Spleen (tissue), 7 donors: ENCODE measurements at regions not wholly inside any gene's neighbourhood (a gene's known extent, or its start where the extent isn't known, plus 50 kb on each side); places are given as distances from the start of the nearest gene placed in this dataset.

Experiments used
- CTCF ChIP-seq, 11 experiments: fragments of 200-600 bp in 7 of 11; fragments of 450-650 bp in 4 of 11; sonication (generic) in 4 of 11; IDR thresholded peaks in 8 of 11; conservative IDR thresholded peaks in 3 of 11; 1 replicate in 7 of 11; 2 replicates in 4 of 11; pipeline versions ENCODE4 v1.4.0 to v1.8.0; 2016 to 2021; ENCODE audit warnings: antibody characterized with exemption in 11 of 11, inconsistent platforms in 4 of 11, mild to moderate bottlenecking in 1 of 11
- POLR2A ChIP-seq, 3 donors: fragments of 450-650 bp; IDR thresholded peaks; one replicate each; pipeline ENCODE4 v1.5.1; 2017; ENCODE audit warnings: antibody characterized with exemption in 3 of 3, mild to moderate bottlenecking in 1 of 3
- POLR2AphosphoS5 ChIP-seq, 3 donors: sonication (generic); formaldehyde crosslinking; IDR thresholded peaks; one replicate each; pipeline ENCODE4 v1.5.1; 2017; ENCODE audit warnings: antibody characterized with exemption in 3 of 3
- donor health status: DM: no; HTN: no; CAD: no; lungs with moderate emphysema.
- donor health status: DM: no; HTN: no; CAD: no.
- donor health status: DM: no; HTN: no; CAD: no.

GRCh38 chr5:108634617-108635288, 112.9 kb upstream of the FER start:
- TF ChIP-seq CTCF (IDR thresholded peaks at IDR 0.05 in 8 of 11, conservative IDR thresholded peaks at IDR 0.05 in 3 of 11) (no peak), POLR2AphosphoS5 (IDR thresholded peaks at IDR 0.05) (no peak), POLR2A (IDR thresholded peaks at IDR 0.05) (no peak)
